ENCODE measurements at regions not wholly inside any gene's neighbourhood (a gene's known extent, or its start where the extent isn't known, plus 50 kb on each side); places are given as distances from the start of the nearest gene placed in this dataset.

DNA sequence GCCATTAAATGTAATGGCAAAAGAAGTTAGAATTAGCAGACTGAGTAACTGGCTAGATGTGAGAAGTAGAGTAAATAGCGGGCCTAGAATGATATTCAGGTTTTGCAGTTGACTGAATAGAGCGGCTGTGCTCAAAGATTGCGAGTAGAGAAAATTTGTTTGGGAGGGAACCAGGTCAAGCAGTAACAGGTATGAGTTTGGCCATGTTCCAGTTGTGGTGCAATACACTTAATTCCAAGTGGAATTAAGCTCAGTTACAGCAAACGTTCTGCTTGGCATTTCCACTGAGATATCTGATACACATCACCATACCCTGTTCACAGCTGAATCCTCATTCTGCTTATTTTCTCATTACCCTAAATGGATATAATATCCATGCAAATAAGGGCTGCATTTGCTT is 1382.9 kb downstream of the MRPL39 start:
- DNase-seq (ENCODE audit: low spot score): no peak

DNA sequence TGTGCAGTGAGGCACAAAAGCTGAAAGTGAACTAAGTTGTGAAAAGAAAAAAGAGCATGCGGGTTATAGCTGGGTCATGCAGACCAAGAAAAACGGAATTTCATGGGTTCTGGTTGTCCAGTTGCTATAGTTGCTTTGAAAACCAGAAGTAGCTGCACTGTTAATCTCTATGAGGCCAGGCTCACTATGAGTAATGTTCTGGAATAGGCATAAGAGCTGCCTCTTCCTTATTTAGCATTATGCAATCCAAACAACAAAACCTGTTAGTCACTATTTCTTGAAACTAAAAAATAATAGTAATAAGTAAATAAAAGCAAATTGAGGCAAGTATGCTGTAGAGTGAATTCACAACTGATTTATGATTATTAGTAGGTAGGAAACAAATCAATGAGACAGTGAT is 1383.7 kb downstream of the MRPL39 start:
- DNase-seq (ENCODE audit: low spot score): no peak

DNA sequence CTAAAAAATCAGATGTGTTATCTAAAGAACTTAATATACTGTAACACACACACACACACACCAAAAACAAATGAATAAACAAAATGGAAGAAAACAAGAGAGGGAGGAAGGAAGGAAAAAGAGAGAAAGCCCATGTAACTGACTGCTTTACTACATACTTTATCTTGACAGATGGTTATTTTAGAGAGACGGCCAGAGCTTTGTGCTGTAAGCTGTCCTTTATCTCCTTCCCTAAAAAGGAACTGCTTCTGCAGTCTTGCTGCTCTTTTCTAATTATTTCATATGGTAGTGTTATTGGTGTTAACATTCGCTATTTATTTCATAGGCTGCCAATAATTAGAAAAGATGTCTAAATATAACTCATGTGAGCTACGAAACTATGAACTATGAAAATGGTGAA is 1384.6 kb downstream of the MRPL39 start:
- DNase-seq (ENCODE audit: low spot score): no peak

DNA sequence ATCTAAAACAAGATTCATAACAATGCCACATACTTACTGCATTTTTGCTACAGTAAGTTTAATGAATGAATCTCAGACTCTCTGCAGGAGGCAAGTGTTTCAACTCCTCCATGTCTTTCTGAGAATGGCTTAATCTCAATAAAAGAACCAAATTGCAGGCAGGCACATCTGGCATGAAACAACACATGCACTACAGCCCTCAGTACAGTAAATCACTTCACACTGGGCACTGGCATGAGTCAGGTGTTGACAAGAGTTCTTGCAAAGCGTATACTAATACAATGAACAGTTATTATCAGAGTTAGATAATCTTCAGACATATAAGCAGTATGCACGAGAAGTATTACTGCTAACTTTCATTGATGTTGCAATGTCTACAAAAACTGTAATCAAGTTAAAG is 1386.8 kb downstream of the MRPL39 start:
- DNase-seq (ENCODE audit: low spot score): no peak

DNA sequence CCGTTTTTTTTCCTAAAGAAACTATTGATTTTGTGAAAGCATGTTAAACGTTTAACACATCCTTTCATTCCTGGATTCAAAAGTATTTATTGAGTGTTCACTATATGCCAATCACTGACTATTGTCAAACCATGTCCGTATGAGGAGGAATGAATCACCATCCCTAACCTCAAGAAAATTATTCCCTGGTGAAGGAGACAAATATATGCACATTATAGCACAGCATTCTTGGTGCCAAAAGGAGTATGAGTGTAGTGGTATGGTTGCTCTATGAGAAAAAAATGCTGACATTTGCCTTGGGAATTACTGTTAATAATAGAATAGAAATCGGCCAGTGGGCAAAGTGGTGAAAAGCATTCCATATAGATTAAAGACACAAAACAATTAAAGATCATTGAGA is 1390.1 kb downstream of the MRPL39 start:
- no peak for DNase-seq (ENCODE audit: low spot score)

DNA sequence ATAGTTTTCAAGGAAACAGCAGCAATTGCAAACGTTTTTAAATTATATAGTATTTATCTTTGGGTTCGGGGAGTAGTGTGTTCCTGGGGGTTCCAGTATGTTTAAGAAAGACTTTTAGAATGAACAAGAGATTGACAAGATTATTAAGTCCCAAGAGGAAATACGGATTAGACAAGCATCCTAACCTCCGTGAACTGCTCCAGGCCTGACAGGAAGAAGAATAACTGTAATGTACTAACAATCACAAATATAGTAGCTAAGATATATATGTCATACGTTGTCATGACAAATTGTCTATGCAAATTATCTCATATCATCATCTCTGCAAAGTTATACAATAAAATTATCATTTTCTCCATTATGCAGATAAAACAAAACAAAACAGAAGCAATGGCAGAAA is 1397.2 kb downstream of the MRPL39 start:
- DNase-seq (ENCODE audit: low spot score): no peak

DNA sequence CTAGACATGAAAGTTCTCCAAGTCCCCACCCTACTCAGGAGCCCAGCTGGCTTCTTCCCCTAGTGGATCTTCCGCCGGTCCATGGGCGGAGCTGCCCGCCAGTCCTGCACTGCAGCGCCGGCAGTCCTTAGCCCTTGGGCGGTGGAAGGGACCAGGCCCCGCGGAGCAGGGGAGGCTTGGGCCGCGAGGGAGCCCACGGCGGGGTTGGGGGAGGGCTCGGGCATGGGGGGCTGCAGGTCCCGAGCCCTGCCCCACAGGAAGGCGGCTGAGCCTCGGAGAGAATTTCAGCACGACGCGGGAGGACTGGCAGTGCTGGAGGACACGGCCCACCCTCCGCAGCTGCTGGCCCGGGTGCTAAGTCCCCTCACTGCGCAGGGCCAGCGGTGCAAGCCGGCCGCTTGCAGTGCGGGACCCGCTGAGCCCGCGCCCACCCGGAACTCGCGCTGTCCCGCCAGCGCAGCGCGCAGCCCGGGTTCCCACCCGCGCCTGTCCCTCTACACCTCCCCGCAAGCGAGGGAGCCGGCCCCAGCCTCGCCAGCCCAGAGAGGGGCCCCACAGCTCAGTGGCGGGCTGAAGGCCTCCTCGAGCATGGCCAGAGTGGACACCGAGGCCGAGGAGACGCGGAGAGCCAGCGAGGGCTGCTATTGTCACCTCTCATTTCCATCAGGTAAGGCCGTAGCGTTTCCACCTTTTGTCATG is 1398.6 kb downstream of the MRPL39 start:
- DNase-seq (ENCODE audit: low spot score): no peak

DNA sequence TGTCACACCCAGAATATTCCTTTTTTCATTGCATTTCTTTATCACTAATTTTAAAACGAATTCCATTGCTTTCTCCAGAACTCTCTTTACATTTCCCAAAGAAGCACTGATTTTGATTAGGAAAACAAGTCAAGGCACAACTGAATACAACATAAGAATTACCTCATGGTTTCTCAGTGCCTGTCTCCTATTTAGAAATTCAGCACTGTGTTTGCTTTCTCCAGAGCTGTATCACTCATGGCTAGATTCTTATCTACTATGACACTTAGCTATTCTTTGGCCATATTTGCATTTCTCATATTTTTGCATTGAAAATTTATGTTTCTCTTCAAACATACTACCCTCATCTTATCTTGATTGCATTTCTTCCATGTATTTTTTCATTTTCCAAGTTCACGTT is 1402.0 kb downstream of the MRPL39 start:
- DNase-seq (ENCODE audit: low spot score): no peak

DNA sequence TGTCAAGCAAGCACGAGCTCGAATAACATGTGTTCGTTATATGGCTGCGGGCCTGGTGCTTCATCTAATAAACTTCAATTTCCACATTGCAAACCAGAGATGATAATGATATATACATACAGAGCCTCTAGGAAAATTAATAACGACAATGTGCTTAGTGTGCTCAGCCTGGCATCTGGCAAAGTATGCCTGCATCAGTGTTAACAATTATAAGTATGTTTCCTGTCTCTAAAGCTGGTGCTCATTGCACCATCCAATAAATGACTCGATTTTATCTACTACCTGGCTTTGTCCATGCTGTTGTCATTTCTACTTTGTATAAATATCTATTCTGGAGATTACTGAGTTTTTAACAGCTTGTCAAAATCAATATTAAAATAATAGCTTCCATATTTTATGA is 1402.6 kb downstream of the MRPL39 start:
- no peak for DNase-seq (ENCODE audit: low spot score)

DNA sequence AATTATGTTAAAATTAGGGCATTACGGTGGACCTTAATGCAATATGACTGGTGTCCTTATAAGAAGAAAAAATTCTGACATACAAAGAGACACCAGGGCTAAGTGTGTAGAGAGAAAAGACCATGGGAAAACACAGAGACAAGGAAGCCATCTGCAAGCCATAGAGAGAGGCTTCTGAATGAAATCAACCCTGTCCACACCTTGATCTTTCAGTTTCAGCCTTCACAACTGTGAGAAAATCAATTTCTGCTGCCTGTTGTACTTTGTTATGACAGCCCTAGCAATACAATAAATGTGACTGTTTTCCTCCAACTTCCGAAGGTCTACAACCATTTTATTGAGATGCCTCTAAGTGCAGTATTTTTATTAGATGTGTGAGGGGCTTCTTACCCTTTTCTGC is 1407.2 kb downstream of the MRPL39 start:
- DNase-seq (ENCODE audit: low spot score): no peak

DNA sequence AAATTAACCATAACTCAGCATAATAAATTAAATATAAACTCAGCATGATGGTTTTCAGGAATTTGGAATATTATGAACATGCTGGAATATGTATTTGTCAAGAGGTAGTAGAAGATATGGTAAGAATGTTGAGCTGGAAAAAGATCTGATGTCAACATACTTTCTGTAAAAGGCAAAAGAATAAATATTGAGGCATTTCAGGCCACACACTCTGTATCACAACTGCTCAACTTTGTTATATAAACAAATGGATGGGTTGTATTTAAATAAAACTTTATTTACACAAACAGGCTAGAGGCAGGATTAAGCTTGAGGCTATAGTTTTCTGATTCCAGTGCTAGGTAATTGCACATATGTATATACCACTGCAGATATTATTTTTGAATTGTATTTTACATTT is 1409.4 kb downstream of the MRPL39 start:
- no peak for DNase-seq (ENCODE audit: low spot score)

DNA sequence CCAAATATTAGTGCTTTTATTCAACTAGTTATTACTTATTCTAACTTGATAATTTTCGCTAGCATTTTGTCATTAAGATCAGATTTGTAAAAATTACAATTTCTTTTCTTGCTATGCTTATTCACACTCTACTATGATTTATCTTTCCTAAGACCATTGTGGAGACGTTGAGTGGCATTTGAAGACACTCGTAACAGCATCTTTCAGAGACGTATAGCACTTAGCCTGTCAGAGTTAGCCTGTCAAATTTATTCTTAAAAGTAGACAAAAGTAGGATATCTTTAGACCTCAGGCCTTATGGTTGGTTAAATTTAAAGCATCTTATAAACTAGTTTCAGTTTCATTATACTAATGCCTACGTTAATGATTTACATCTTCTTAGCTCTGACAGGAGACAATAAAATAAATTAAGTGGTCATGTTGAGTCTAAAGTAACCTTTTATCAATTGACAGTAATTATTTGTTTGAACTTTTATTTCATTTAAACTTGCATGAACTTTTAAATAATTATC is 1410.1 kb downstream of the MRPL39 start:
- no peak for DNase-seq (ENCODE audit: low spot score)

DNA sequence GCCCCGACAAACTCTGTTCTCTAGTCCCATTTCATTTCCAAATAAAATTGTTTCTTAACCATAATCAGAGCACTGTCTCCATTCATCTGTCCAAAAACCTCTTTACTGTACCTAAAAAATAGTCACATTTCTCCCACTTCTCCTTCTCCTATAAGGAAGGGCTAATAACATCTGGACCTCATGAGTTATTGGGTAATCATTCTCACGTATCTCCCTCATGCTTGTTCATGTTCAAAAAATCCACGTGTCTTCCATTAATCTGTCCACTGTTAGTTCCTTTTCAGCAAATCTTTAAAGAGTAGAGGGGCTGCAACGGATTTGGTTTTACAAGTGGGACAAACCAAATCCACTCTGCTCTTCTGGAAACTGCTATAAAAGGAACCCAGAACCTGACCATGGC is 1418.8 kb downstream of the MRPL39 start:
- DNase-seq (ENCODE audit: low spot score): no peak

DNA sequence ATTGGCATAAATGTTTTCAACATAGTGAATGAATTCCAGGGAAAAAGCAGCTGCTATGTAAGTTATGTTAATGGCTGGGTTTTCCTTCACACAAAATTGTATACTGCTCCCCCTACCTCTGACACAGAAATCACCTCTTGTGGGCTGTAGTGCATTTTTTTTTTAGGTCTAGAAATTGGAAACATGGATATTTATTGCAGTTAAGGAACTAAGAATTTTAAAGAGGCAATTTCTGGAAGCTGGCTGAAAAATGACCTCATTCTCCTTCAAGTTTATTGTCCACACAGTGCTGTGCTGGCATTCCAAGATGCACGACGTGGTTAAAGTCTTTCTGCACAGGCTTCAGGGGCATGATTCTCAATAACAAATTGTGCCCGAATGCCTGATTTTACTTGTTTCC is 1424.2 kb downstream of the MRPL39 start:
- DNase-seq (ENCODE audit: low spot score): no peak

DNA sequence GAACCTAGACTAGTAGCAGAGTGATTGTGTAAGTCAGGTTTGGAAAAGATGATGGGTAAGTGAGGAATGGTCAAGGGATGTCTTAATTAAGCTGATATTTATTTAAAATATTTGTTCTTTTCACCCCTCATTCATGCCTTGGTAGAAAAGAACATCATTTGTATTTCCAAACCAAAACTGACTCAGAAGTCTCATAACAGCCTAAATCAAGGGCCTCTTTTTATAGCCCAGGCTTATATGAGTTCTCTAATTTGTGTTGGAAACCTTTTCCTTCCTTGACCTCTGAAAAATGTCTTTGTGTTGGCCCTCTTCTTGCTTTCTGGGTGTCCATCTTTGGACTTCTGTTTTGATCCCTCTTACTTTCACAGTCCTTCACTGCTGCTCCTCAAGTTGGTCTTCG is 1428.2 kb downstream of the MRPL39 start:
- no peak for DNase-seq (ENCODE audit: low spot score)

DNA sequence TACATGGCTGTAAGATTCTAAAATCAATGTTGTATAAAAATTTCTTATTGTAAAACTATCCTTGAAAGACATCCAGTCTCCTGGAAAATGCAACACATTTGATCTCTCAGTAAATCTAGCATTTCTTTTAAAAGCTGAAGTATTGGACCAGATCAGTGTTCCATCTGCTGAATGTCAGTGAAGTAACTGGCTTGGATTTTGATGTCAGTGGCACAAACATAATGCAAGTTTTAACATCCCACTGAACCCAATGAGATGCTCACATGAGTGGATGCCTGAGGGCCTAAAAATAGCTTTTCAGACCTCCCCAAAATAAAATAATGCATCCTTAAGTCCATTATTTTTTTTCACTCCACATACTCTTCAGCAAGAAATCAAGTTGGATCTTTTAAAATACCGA is 1432.2 kb downstream of the MRPL39 start:
- DNase-seq (ENCODE audit: low spot score): no peak

DNA sequence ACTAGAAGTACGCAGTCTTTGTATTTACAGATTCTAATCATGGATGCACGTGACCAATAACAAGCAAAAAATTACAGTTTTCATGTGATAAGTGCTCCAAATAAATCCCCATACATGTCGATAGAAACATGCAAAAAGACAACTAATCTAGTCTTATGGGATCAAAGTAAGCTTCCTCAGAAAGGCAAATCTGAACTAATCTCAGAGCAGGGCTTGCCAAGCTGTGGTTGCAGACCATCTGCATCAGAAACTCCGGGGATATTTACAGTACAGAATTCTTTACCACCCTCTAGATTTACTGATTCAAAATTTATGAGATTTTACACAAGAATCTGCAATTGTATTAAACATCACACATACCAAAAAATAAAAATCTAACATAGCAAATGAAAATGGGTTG is 1435.5 kb downstream of the MRPL39 start:
- no peak for DNase-seq (ENCODE audit: low spot score)

DNA sequence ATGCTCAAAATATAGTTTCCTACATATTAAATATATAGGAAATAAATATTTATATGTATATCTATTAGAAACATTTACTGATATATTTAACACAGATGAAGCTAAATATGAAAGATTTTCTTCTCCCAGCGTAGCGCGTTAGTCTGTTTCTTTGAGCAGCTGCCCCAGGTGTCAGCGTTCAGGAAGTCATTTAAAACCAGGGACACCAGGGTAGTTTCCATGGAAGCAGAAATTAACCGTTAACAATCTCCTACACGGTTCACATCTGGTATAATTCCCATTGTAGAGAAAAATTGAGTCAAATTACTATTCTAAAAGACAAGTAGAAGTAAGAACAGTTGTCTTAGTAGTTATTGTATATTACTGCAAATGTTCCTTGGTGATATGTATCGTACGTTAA is 1443.7 kb downstream of the MRPL39 start:
- no peak for DNase-seq (ENCODE audit: low spot score)

DNA sequence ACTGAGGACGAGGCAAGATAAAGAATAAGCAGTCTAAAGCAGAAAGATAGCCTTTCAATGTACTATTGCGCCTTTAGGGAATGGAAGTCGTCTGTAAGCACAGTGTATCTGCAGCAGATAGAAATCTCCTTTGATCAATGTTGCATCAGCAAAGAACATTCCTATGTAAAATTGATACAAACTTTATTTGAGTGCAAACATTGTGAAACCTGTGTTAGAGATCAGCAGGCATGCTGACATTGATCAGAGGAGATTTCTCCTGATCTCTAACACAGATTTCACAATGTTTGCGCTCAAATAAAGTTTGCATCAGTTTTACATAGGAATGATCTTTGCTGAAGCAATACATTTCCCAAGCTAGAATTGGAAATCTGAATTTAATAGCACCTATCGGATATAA is 1446.8 kb downstream of the MRPL39 start:
- no peak for DNase-seq (ENCODE audit: low spot score)

DNA sequence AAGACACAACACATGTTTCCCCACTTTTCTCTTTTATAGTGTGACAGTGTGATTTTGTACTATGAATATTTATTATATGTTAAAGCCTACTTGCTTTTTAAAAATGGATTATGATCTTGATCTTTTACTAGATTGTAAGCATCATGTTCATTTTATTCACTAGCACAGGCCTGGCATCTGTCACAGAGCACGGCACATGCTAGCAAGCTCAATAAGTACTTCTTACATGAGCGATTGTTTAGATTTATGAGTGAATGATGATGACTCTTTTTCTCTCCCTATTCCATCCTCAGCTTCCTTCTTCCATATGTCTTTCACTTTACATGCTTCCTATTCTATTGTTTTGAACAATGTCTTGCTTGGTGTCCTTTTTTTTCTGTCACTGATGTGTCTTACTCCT is 1454.1 kb downstream of the MRPL39 start:
- no peak for DNase-seq (ENCODE audit: low spot score)

DNA sequence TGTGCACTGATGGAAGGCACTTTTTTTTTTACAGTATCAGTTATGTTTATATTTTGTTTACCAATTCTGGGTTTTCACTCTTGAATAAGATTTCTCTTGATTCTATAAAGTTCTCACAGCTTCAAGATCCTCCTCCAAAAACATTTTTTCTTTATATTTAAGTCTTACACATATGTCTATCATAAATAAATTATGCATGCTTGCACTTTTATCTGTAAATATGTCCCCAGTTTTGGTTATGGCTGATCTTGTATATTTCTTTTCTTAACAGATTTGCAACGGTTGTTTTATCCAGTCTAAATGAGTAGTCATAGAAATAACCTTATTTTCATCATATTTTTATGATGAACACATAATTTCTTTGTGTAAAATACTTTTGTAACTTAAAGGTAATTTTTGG is 1456.5 kb downstream of the MRPL39 start:
- DNase-seq (ENCODE audit: low spot score): no peak

DNA sequence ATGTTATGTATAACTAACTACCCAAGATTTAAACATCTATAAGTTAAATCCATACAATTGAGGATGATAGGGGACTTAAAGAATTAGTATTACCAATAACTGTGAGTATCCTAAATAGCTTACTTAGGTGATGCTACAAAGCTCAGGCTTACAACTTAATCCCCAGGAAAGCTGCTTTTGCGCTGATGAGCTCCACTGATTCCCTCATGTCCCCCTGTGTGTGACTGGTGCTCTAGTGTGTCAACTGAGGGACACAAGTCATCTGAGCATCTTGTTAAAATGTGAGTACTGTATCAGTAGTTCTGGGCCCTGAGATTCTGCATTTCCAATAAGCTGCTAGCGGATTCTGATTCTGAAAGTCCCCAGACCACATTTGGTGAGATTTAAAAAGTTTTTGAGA is 1458.8 kb downstream of the MRPL39 start:
- DNase-seq (ENCODE audit: low spot score): no peak

DNA sequence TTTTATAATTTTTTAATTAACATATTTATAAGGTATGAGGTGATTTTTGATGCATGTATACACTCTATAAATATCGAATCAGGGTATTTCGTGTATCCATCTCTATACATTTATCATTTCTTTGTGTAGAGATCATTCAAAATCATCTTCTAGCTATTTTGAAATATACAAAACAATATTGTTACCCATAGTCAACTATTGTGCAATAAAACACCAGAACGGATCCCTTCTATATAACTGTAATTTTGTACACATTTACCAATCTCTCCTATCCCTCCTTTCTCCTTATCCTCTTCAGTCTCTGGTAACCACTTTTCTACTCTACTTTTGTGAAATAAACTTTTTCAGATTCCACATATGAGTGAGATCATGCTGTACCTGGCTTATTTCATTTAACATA is 1459.6 kb downstream of the MRPL39 start:
- DNase-seq (ENCODE audit: low spot score): no peak

DNA sequence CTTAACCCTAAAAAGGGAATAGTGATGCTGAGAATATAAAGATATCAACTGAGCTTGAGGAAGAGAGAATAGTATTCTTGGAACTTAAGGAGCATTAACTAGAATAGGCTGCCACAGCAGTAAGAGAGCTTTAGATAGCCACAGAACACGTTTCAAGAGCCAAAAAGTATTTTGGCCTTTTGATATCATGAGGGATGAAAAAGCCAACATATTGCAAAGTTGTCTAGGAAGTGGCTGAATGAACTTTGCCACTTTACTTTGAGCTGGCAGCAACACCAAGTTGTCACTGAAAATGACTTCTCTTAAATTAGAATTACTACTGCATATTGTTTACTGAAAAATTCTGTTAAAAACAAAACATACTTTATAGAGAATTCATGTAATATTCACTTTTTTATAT is 1476.2 kb downstream of the MRPL39 start:
- DNase-seq (ENCODE audit: low spot score): no peak

Data from mucosa of gallbladder (tissue), 1 donor.